Mesenchymal stem cell (in vitro differentiated cells and primary cell): ENCODE measurements at regions not wholly inside any gene's neighbourhood (a gene's known extent, or its start where the extent isn't known, plus 50 kb on each side); places are given as distances from the start of the nearest gene placed in this dataset.

Source experiments
- DNase-seq: peaks from one replicate; pipeline ENCODE4 v3.0.0-alpha.2; 2013
- H2AFZ ChIP-seq: one replicate; pipeline ENCODE4 v1.6.1; 2013; ENCODE audit warnings: low read depth, mild to moderate bottlenecking, control low read depth, inconsistent platforms, low read length, moderate library complexity
- H2AK5ac ChIP-seq: 2 replicates; pipeline ENCODE4 v1.6.1; 2013; ENCODE audit warnings: low read length, moderate library complexity, mild to moderate bottlenecking, inconsistent platforms; ENCODE audit not compliant: severe bottlenecking
- H2BK120ac ChIP-seq: one replicate; pipeline ENCODE4 v1.6.1; 2013; ENCODE audit warnings: low read depth, mild to moderate bottlenecking, inconsistent platforms, low read length, moderate library complexity
- H2BK12ac ChIP-seq, 2 experiments: one replicate each; pipeline ENCODE4 v1.6.1; 2013; ENCODE audit warnings: inconsistent platforms in 2 of 2, low read length in 2 of 2, mild to moderate bottlenecking in 2 of 2, moderate library complexity in 2 of 2, control low read depth in 1 of 2
- H2BK15ac ChIP-seq: one replicate; pipeline ENCODE4 v1.6.1; 2013; ENCODE audit warnings: mild to moderate bottlenecking, low read depth, inconsistent platforms; ENCODE audit not compliant: poor library complexity, severe bottlenecking
- H2BK5ac ChIP-seq: 2 replicates; pipeline ENCODE4 v1.6.1; 2013; ENCODE audit warnings: low read depth, mild to moderate bottlenecking, low read length, control low read depth, inconsistent platforms; ENCODE audit not compliant: poor library complexity, severe bottlenecking
- H3K14ac ChIP-seq, 2 experiments: one replicate each; pipeline ENCODE4 v1.6.1; 2013; ENCODE audit warnings: inconsistent platforms in 2 of 2, low read length in 2 of 2, control low read depth in 1 of 2, mild to moderate bottlenecking in 1 of 2, moderate library complexity in 1 of 2
- H3K18ac ChIP-seq, 2 experiments: one replicate each; pipeline ENCODE4 v1.6.1; 2013; ENCODE audit warnings: inconsistent platforms in 2 of 2, low read length in 2 of 2, control low read depth in 1 of 2, low read depth in 1 of 2, mild to moderate bottlenecking in 1 of 2
- H3K23ac ChIP-seq, 2 experiments: one replicate each; pipeline ENCODE4 v1.6.1; 2013; ENCODE audit warnings: inconsistent platforms in 2 of 2, low read length in 2 of 2, mild to moderate bottlenecking in 2 of 2, moderate library complexity in 2 of 2, control low read depth in 1 of 2
- H3K27ac ChIP-seq: 2 replicates; pipeline ENCODE4 v1.5.1; 2013; ENCODE audit warnings: mild to moderate bottlenecking, moderate library complexity, low read length, control low read depth, inconsistent platforms; ENCODE audit not compliant: poor library complexity, severe bottlenecking
- H3K27me3 ChIP-seq, 2 experiments: 2 replicates each; pipeline versions ENCODE4 v1.6.1 to v1.7.0; 2013; ENCODE audit warnings: low read length in 2 of 2, mild to moderate bottlenecking in 2 of 2, moderate library complexity in 2 of 2, control low read depth in 1 of 2, inconsistent platforms in 1 of 2; ENCODE audit not compliant: control insufficient read depth in 1 of 2, insufficient read depth in 1 of 2
- H3K36me3 ChIP-seq, 2 experiments: 2 replicates each; pipeline versions ENCODE4 v1.6.1 to v1.7.0; 2013; ENCODE audit warnings: low read length in 2 of 2, control low read depth in 1 of 2, inconsistent platforms in 1 of 2, low read depth in 1 of 2, mild to moderate bottlenecking in 1 of 2; ENCODE audit not compliant: insufficient read depth in 2 of 2, control insufficient read depth in 1 of 2
- H3K4ac ChIP-seq, 2 experiments: one replicate each; pipeline ENCODE4 v1.6.1; 2013; ENCODE audit warnings: inconsistent platforms in 2 of 2, low read length in 2 of 2, mild to moderate bottlenecking in 2 of 2, moderate library complexity in 2 of 2, control low read depth in 1 of 2, low read depth in 1 of 2
- H3K4me1 ChIP-seq: 2 replicates; pipeline ENCODE4 v1.6.1; 2013; ENCODE audit warnings: low read depth, low read length, control low read depth; ENCODE audit not compliant: control insufficient read depth, insufficient read depth
- H3K4me2 ChIP-seq: 2 replicates; pipeline ENCODE4 v1.6.1; 2013; ENCODE audit warnings: low read length, mild to moderate bottlenecking, inconsistent platforms; ENCODE audit not compliant: poor library complexity, severe bottlenecking
- H3K4me3 ChIP-seq, 2 experiments: 2 replicates each; pipeline versions ENCODE4 v1.5.1 to v1.7.0; 2013; ENCODE audit warnings: low read length in 2 of 2, mild to moderate bottlenecking in 2 of 2, control low read depth in 1 of 2, low read depth in 1 of 2; ENCODE audit not compliant: insufficient read depth in 1 of 2
- H3K79me1 ChIP-seq: replicated peaks from 2 replicates; pipeline ENCODE4 v1.6.1; 2013; ENCODE audit warnings: mild to moderate bottlenecking, control low read depth, low read length, inconsistent platforms; ENCODE audit not compliant: poor library complexity, severe bottlenecking
- H3K9ac ChIP-seq: 2 replicates; pipeline ENCODE4 v1.7.0; 2013; ENCODE audit warnings: mild to moderate bottlenecking, low read length, moderate library complexity
- H3K9me3 ChIP-seq: 2 replicates; pipeline ENCODE4 v1.7.0; 2013; ENCODE audit warnings: mild to moderate bottlenecking, low read length; ENCODE audit not compliant: control insufficient read depth
- H4K8ac ChIP-seq: one replicate; pipeline ENCODE4 v1.6.1; 2013; ENCODE audit warnings: inconsistent platforms, mild to moderate bottlenecking, low read length, moderate library complexity
- H4K91ac ChIP-seq: one replicate; pipeline ENCODE4 v1.6.1; 2013; ENCODE audit warnings: mild to moderate bottlenecking, low read length, inconsistent platforms
- WGBS: methylation state at CpG from one replicate; pipeline ENCODE4 v1.1.7; 2013; ENCODE audit warnings: mixed read lengths; 5-methylcytosine and 5-hydroxymethylcytosine counted together

- H2BK5ac ChIP-seq = no peak overlapping the region
- H4K91ac ChIP-seq = no peak overlapping the region
- H2BK120ac ChIP-seq = no peak overlapping the region
- no peak overlapping the region for H3K27ac ChIP-seq
- H3K36me3 ChIP-seq = no peaks in the 10 kb centered on the region
- H3K9ac ChIP-seq = no peak overlapping the region
- no peak overlapping the region for H2AFZ ChIP-seq
- no peak overlapping the region for H3K23ac ChIP-seq
- H3K4me2 ChIP-seq = no peak overlapping the region
- DNase-seq = no peak
- H2BK12ac ChIP-seq = no peak overlapping the region
- no peaks in the 10 kb centered on the region for H3K27me3 ChIP-seq
- H3K14ac ChIP-seq = no peak overlapping the region
- no peak overlapping the region for H3K4me3 ChIP-seq
- 77% methylated on average over 2 of the region's 2 CpGs for WGBS
- no peak overlapping the region for H3K18ac ChIP-seq
- H3K79me1 ChIP-seq = no peaks in the 10 kb centered on the region
- no peak overlapping the region for H4K8ac ChIP-seq
- no peak overlapping the region for H2BK15ac ChIP-seq
- no peak overlapping the region for H3K4ac ChIP-seq
- no peaks in the 10 kb centered on the region for H3K9me3 ChIP-seq
- no peaks in the 10 kb centered on the region for H3K4me1 ChIP-seq
- H2AK5ac ChIP-seq = no peak overlapping the region
Measured at GRCh38 chrY:12981074-12981473, 76.4 kb downstream of the DDX3Y start.

- Histone ChIP-seq H3K4me2 (no peak overlapping the region), H3K27ac (no peak overlapping the region), H2AK5ac (no peak overlapping the region), H3K27me3 (no peaks in the 10 kb centered on the region), H3K36me3 (no peaks in the 10 kb centered on the region), H3K4me3 (no peak overlapping the region), H2BK120ac (no peak overlapping the region), H3K23ac (no peak overlapping the region), H3K79me1 (no peaks in the 10 kb centered on the region), H2BK5ac (no peak overlapping the region), H4K91ac (no peak overlapping the region), H4K8ac (no peak overlapping the region), H3K14ac (no peak overlapping the region), H3K4me1 (no peaks in the 10 kb centered on the region), H2BK15ac (no peak overlapping the region), H2AFZ (no peak overlapping the region), H3K9ac (no peak overlapping the region), H2BK12ac (no peak overlapping the region), H3K18ac (no peak overlapping the region), H3K9me3 (no peaks in the 10 kb centered on the region), H3K4ac (no peak overlapping the region)
- WGBS = 91% methylated on average over 1 of the region's 2 CpGs
- no peak for DNase-seq
Measured at GRCh38 chrY:12982249-12982829, 77.7 kb downstream of the DDX3Y start.

- Histone ChIP-seq H3K23ac (no peak overlapping the region), H3K18ac (no peak overlapping the region), H2AK5ac (no peak overlapping the region), H3K14ac (no peak overlapping the region), H3K36me3 (no peaks in the 10 kb centered on the region), H3K27ac (no peak overlapping the region), H2BK5ac (no peak overlapping the region), H2BK120ac (no peak overlapping the region), H4K91ac (no peak overlapping the region), H4K8ac (no peak overlapping the region), H3K27me3 (no peaks in the 10 kb centered on the region), H3K4me1 (no peaks in the 10 kb centered on the region), H3K9ac (no peak overlapping the region), H3K4me3 (no peak overlapping the region), H2BK15ac (no peak overlapping the region), H2BK12ac (no peak overlapping the region), H2AFZ (no peak overlapping the region), H3K4ac (no peak overlapping the region), H3K4me2 (no peak overlapping the region), H3K79me1 (no peaks in the 10 kb centered on the region), H3K9me3 (no peaks in the 10 kb centered on the region)
- DNase-seq = no peak
- WGBS = 42% methylated on average over 5 of the region's 5 CpGs
Measured at GRCh38 chrY:12984637-12985344, 80.1 kb downstream of the DDX3Y start.

- H2AFZ ChIP-seq = no peak overlapping the region
- H3K4me1 ChIP-seq = no peaks in the 10 kb centered on the region
- WGBS = 88% methylated on average over 3 of the region's 5 CpGs
- H3K4ac ChIP-seq = no peak overlapping the region
- H2BK5ac ChIP-seq = no peak overlapping the region
- H3K9ac ChIP-seq = no peak overlapping the region
- no peak overlapping the region for H3K18ac ChIP-seq
- H3K9me3 ChIP-seq = no peaks in the 10 kb centered on the region
- H3K36me3 ChIP-seq = no peaks in the 10 kb centered on the region
- no peak overlapping the region for H3K23ac ChIP-seq
- H4K8ac ChIP-seq = no peak overlapping the region
- no peak overlapping the region for H2BK12ac ChIP-seq
- no peak overlapping the region for H4K91ac ChIP-seq
- no peak overlapping the region for H3K27ac ChIP-seq
- H2AK5ac ChIP-seq = no peak overlapping the region
- H3K27me3 ChIP-seq = no peaks in the 10 kb centered on the region
- no peak for DNase-seq
- no peak overlapping the region for H3K14ac ChIP-seq
- no peak overlapping the region for H3K4me3 ChIP-seq
- no peak overlapping the region for H2BK120ac ChIP-seq
- H3K79me1 ChIP-seq = no peaks in the 10 kb centered on the region
- no peak overlapping the region for H2BK15ac ChIP-seq
- H3K4me2 ChIP-seq = no peak overlapping the region
Measured at GRCh38 chrY:13017493-13017892, 112.8 kb downstream of the DDX3Y start.
